GM19324 (cell line): ENCODE measurements at regions not wholly inside any gene's neighbourhood (a gene's known extent, or its start where the extent isn't known, plus 50 kb on each side); places are given as distances from the start of the nearest gene placed in this dataset.
"Not testable (repeated sequence)": the region's sequence is repeated elsewhere in the genome, so short reads cannot be mapped to it uniquely, and the experiment has no call there.

ENCODE experiments used
- ATAC-seq: cut with Tn5 transposase; IDR thresholded peaks from one replicate; pipeline ENCODE4 v1.9.1; 2021; ENCODE audit warnings: mild to moderate bottlenecking, moderate library complexity; ENCODE audit not compliant: unreplicated experiment, low FRiP score

DNA sequence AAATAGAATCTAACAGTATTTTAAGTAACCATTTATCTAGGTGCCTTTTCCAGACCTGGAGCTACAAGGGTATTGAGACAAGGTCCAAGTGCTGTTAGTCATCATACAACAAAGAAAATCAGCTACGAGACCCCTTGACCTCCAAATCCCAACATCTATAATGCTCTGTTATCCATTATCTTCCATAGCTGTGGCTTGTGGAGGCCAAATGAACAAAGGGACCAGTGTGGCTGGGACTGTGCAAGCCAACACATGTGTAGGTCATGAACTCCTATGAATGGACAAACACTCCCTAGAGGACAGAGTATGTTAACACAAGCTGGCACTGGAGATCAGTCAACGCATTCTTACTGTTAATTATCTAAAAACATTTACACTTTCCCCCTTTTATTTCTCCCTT, 374.5 kb downstream of the EMP1 start:
- ATAC-seq = no peak

- ATAC-seq = no peak
These were observed 373.6 kb downstream of the EMP1 start for GRCh38 chr12:13570005-13570694.

- ATAC-seq = no peak
These were observed 369.8 kb downstream of the EMP1 start for GRCh38 chr12:13566292-13566691.

DNA sequence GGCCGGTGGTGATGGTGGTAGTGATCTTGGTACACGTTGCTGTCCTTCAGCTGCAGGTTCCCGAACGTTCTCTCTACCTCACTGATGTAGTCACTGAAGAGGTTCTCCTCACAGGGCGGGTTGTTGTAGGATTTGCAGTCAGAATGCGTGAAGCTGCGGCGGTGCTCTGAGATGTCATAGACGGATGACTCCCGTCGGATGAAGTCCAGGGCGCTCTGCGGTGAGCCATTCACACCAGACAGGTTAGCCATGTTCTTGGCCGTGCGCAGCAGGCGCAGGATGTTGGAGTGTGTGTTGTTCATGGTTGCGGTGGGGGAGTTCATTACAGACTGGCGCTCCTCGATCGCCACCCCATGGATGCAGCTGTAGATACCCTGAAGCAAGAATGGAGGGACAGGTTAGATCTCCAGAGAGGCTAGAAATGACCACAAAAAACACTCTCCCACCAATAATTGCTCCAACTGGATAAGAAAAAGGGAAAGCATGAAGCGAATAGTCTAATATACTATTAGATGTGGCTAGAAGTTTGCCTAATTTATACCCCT, 367.8 kb downstream of the EMP1 start:
- no peak for ATAC-seq

DNA sequence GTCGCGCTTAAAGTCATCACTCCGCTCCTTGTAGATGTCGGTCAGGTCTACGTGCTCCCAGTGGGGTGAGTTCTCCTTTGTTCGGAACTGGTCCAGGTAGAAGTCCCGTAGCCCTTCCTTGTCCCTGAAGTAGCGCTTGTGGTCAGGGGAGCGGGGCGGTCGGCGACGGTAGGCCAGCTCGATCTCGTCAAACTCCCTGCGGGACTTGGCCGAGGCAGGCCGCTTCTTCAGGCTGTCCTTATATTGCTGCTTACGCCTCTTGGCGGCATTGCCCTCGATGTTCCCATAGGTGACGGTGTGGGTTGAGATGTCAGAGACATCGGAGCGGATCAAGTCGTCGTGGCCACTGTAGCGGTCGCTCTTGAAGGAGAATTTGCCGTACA, 367.2 kb downstream of the EMP1 start:
- no peak for ATAC-seq

GRCh38 chr12:13562915-13563742, 366.6 kb downstream of the EMP1 start:
- ATAC-seq = no peak

GRCh38 chr12:13561923-13562322, 365.4 kb downstream of the EMP1 start:
- ATAC-seq = no peak

DNA sequence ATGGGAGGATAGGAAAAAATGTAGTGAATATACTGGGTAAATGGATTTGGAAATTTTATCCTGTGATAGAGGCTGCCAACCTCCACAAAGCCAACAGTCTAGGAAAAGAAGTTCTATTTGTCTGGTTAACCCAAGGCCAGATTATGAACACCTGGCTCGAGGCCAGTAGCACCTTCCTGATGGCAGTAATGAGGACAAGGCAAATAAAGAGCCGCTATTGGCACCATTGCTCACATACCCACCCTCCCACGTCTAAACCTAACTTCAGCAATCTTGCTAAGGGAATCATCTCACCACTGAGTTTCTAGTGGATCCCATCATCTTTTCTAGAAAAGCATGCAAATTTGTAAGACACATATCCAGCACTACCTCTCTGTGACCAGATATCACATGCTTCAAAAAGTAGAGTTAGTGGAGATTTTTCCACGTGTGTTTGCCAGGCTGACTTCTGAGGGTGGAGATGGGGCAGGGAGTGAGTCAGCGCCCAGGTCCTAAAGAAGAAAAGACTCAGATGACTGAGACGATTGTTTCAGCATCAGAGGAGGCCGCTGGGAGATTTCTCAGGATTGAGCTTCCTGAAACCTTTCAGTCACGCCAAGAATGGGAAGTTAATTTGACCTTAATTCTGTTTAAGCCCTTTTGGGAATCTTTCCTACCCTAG, 362.9 kb downstream of the EMP1 start:
- no peak for ATAC-seq

DNA sequence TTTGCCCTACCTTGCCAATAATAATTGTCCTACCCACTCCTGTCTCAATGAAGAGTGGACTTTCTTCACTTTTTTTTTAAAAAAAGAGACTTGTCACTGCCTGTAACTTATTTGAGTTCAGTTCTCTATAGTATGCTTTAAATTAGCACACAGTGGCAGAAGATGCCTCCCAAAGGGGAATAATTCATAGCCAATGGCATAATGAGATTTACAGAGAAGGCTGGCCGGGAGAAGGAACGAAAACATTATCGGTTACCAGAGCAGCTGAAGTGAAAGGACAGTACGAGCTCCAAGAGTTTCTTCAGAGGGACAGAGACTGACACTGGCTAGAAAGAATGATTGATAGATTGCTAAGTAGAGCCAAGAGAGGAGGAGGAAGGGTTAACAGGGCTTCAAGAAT, 356.3 kb downstream of the EMP1 start:
- no peak for ATAC-seq

DNA sequence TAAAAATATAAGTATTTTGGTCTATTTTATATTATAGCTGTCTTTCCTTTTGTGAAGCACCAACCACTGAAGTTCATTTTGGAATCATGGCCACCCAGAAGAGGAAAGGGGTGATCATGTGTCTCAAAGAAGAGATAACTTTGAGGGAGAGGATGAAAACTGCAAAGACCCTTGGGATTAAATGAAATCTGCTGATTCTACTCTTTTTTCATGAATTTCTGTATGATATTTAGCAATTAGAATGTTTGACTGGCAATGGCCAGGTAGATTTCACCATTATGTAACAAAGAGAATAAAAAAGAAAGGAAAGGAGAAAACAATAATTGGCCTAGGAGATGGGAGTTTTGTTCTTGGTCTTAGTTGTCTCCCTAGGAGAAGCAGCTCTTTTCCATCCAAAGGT, 350.8 kb downstream of the EMP1 start:
- no peak for ATAC-seq

DNA sequence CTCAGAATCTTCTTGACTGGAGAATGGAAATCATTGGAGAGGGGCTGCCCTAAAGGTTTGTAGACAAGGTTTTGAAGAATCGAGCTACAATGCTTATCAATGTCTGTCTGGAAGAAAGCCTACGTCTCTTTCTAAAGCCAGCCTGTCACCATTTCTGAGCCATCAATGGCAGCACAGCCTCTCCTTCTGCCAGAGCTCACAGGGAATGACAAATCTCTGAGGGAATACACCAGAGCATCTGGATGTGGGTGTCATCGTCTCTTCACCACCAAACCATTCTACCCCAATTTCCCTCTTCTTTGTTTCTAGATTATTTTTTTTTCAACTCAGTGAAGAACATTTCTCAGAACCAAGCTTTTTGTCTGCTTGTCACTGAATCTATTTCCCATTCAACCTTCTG, 349.7 kb downstream of the EMP1 start:
- no peak for ATAC-seq

DNA sequence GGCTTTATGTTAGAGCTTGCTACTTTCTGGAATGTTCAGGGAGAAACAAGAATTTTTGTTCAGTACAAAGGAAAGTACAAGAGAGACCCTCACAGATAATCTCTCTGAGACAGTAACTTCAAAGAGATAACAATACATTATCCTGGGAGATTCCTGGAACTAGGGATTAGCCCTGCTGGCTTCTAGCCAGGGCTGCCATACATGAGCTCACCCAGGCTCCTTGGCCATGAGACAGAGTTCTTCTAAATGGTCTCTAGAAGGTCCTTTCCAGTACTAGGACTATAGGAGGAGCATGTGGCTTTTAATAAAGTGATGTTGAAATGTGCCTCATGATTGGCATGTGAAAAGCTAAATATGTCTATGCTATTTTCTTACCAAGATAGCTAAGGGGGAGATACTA, 342.5 kb downstream of the EMP1 start:
- ATAC-seq = no peak

GRCh38 chr12:13538136-13538535, 341.6 kb downstream of the EMP1 start:
- no peak for ATAC-seq

GRCh38 chr12:13537623-13538022, 341.1 kb downstream of the EMP1 start:
- no peak for ATAC-seq

- peak; percentile 85 for ATAC-seq
These were observed 339.8 kb downstream of the EMP1 start for GRCh38 chr12:13536219-13536910.

GRCh38 chr12:13534645-13535398, 338.3 kb downstream of the EMP1 start:
- ATAC-seq = no peak

GRCh38 chr12:13534242-13534641, 337.7 kb downstream of the EMP1 start:
- ATAC-seq = no peak

GRCh38 chr12:13530966-13531365, 334.4 kb downstream of the EMP1 start:
- ATAC-seq = no peak

DNA sequence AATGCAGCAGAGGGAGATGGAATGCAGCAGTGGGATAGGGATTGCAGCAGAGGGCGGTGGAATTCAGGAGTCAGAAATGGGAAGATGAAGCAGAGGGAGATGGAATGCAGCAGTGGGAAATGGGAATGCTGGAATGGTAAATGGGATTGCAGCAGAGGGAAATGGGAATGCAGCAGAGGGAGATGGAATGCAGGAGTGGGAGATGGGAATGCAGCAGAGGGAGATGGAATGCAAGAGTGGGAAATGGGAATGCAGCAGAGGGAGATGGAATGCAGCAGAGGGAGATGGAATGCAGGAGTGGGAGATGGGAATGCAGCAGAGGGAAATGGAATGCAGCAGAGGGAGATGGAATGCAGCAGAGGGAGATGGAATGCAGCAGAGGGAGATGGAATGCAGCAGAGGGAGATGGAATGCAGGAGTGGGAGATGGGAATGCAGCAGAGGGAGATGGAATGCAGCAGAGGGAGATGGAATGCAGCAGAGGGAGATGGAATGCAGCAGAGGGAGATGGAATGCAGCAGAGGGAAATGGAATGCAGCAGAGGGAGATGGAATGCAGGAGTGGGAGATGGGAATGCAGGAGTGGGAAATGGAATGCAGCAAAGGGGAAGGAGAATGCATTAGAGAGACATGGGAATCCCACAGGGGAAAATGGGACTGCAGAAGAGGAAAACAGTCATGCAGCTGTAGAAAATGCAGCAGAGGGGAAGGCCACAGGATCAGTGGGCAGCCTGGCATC, 329.8 kb downstream of the EMP1 start:
- not testable (repeated sequence) for ATAC-seq
